ENCODE measurements at regions not wholly inside any gene's neighbourhood (a gene's known extent, or its start where the extent isn't known, plus 50 kb on each side); places are given as distances from the start of the nearest gene placed in this dataset.

- TF ChIP-seq TAF1 (IDR thresholded peaks at IDR 0.05; ENCODE audit: borderline replicate concordance, low read depth, low read length) (no peak), NFIC (IDR thresholded peaks at IDR 0.05; ENCODE audit: borderline replicate concordance) (no peak), CTCF (IDR thresholded peaks at IDR 0.05) (no peak), MEF2A (IDR thresholded peaks at IDR 0.05; ENCODE audit: borderline replicate concordance, low read depth) (no peak), GABPA (IDR thresholded peaks at IDR 0.05; ENCODE audit: low read depth) (no peak), MAX (IDR thresholded peaks at IDR 0.05; ENCODE audit: low read depth) (no peak), SIN3A (IDR thresholded peaks at IDR 0.05; ENCODE audit: borderline replicate concordance, low read depth, low read length) (no peak), ZBTB33 (IDR thresholded peaks at IDR 0.05; ENCODE audit: borderline replicate concordance, low read depth) (no peak), EZH2phosphoT487 (IDR thresholded peaks at IDR 0.05; ENCODE audit: borderline replicate concordance, low read depth) (no peak), TCF12 (IDR thresholded peaks at IDR 0.05) (no peak), JUND (IDR thresholded peaks at IDR 0.05) (no peak), RXRA (IDR thresholded peaks at IDR 0.05; ENCODE audit: borderline replicate concordance, low read depth) (no peak), CHD2 (IDR thresholded peaks at IDR 0.05; ENCODE audit: low read length, partially characterized antibody) (no peak)
Observed at GRCh38 chr7:31410265-31410664, 69.7 kb upstream of the NEUROD6 start.

All from SK-N-SH (cell line).